CD4-positive, alpha-beta memory T cell (primary cell): ENCODE measurements at regions not wholly inside any gene's neighbourhood (a gene's known extent, or its start where the extent isn't known, plus 50 kb on each side); places are given as distances from the start of the nearest gene placed in this dataset.

Source experiments
- CTCF ChIA-PET: fragments of 350-600 bp; sonication (Branson Sonifier 250); formaldehyde crosslinking; loops from one replicate; lab custom pipeline; 2021; ENCODE audit warnings: inconsistent platforms; ENCODE audit not compliant: partially characterized antibody; lab: Charles Lee
- POLR2A ChIA-PET: fragments of 350-600 bp; sonication (Branson Sonifier 250); formaldehyde crosslinking; loops from one replicate; lab custom pipeline; 2021; ENCODE audit not compliant: partially characterized antibody; lab: Charles Lee
- DNase-seq, 5 donors: peaks; one replicate each; pipeline versions ENCODE4 v3.0.0 to v3.0.0-alpha.2; 2020 to 2022; ENCODE audit warnings: mixed read lengths in 1 of 5
- H3K27ac ChIP-seq: one replicate; pipeline ENCODE4 v1.7.0; 2013; ENCODE audit warnings: low read depth, low read length
- H3K27me3 ChIP-seq: 2 replicates; pipeline ENCODE4 v1.7.0; 2013; ENCODE audit warnings: mild to moderate bottlenecking, low read length, moderate library complexity; ENCODE audit not compliant: insufficient read depth
- H3K36me3 ChIP-seq: 2 replicates; pipeline ENCODE4 v1.7.0; 2013; ENCODE audit warnings: mild to moderate bottlenecking, low read length, moderate library complexity; ENCODE audit not compliant: insufficient read depth
- H3K4me1 ChIP-seq: 2 replicates; pipeline ENCODE4 v1.7.0; 2013; ENCODE audit warnings: mild to moderate bottlenecking, low read length, moderate library complexity; ENCODE audit not compliant: insufficient read depth
- H3K4me3 ChIP-seq, 2 donors: one replicate each; pipeline ENCODE4 v1.7.0; 2013; ENCODE audit warnings: low read length in 2 of 2, mild to moderate bottlenecking in 1 of 2
- H3K9me3 ChIP-seq, 2 donors: one replicate each; pipeline ENCODE4 v1.7.0; 2013; ENCODE audit warnings: low read length in 2 of 2, control low read depth in 1 of 2; ENCODE audit not compliant: control insufficient read depth in 1 of 2
- H3K27ac Mint-ChIP-seq, 7 donors: one replicate each; pipeline ENCODE4 v1.8.0; 2020 to 2021; ENCODE audit warnings: mixed read lengths in 7 of 7, mild to moderate bottlenecking in 6 of 7, inconsistent platforms in 3 of 7, moderate library complexity in 3 of 7
- H3K27me3 Mint-ChIP-seq, 2 donors: one replicate each; pipeline ENCODE4 v1.8.0; 2020 to 2021; ENCODE audit warnings: mixed read lengths in 2 of 2
- H3K36me3 Mint-ChIP-seq, 2 donors: one replicate each; pipeline ENCODE4 v1.8.0; 2020 to 2021; ENCODE audit warnings: mixed read lengths in 2 of 2, inconsistent platforms in 1 of 2, mild to moderate bottlenecking in 1 of 2
- H3K4me1 Mint-ChIP-seq, 4 donors: one replicate each; pipeline ENCODE4 v1.8.0; 2020 to 2021; ENCODE audit warnings: mixed read lengths in 4 of 4, mild to moderate bottlenecking in 1 of 4
- H3K4me3 Mint-ChIP-seq, 8 donors: one replicate each; pipeline ENCODE4 v1.8.0; 2020 to 2021; ENCODE audit warnings: mixed read lengths in 8 of 8, mild to moderate bottlenecking in 7 of 8, moderate library complexity in 6 of 8, inconsistent platforms in 3 of 8
- H3K9me3 Mint-ChIP-seq, 8 donors: one replicate each; pipeline ENCODE4 v1.8.0; 2020 to 2021; ENCODE audit warnings: mixed read lengths in 8 of 8, mild to moderate bottlenecking in 5 of 8, inconsistent platforms in 3 of 8, moderate library complexity in 1 of 8
- intact Hi-C: fragments of 100-400 bp; cut with micrococcal nuclease; formaldehyde crosslinking; loops from one replicate; pipeline ENCODE4 v1.15.1; 2023

DNA sequence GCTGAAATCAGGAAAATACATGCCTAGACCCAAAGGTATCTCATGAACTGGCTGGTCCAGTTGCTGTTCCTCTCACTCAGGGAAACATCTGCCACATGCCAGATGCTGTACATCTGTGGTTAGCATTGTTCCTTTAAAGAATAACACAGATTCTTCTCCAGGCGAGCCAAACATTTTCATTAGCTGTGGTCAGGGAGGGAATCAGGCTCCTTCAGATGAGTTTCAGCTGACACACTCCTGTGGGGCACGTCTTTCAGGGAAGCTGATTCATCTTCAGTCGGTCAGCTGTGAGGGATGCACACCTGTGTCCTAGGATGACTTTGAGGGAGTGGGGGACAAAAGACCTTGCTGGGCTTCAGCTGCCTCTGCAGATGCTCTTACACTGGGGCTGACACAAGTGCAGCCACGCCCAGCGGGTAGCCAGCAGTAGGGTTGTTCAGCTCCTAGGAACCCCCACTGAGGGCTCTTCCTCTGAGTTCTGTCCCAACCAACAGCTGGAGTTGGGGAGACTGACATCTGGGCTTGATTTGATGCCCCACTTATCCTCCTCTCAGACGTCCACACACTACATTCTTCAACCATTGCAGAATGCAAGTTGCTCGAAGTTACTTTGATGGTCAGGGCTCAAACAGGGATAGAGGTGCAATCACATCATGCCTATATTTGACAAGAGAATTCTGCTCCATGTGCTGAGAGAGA lies 155.0 kb downstream of the NUAK1 start:
- H3K27ac ChIP-seq = no peak overlapping the region
- Mint-ChIP-seq H3K9me3 (peaks cover 0 to 2% (median 0%) of the 10 kb centered on the region in 8 donors), H3K4me1 (no peaks in the 10 kb centered on the region), H3K4me3 (no peak overlapping the region), H3K27me3 (peaks cover 0 to 4% of the 10 kb centered on the region in 2 donors), H3K27ac (no peak overlapping the region), H3K36me3 (no peaks in the 10 kb centered on the region)
- no peak for DNase-seq
- no peaks in the 10 kb centered on the region for H3K4me1 ChIP-seq
- CTCF ChIA-PET = no interaction called here
- no peaks in the 10 kb centered on the region for H3K9me3 ChIP-seq
- intact Hi-C loops = no loop called here
- H3K36me3 ChIP-seq = no peaks in the 10 kb centered on the region
- no peaks in the 10 kb centered on the region for H3K27me3 ChIP-seq
- no peak overlapping the region for H3K4me3 ChIP-seq
- POLR2A ChIA-PET = no interaction called here

- no peaks in the 10 kb centered on the region for H3K4me1 Mint-ChIP-seq
- no peak overlapping the region for H3K4me3 Mint-ChIP-seq
- H3K27ac ChIP-seq = no peak overlapping the region
- H3K27me3 Mint-ChIP-seq = peaks cover 0 to 4% of the 10 kb centered on the region in 2 donors
- H3K9me3 Mint-ChIP-seq = peaks cover 0 to 2% (median 0%) of the 10 kb centered on the region in 8 donors
- ChIA-PET POLR2A (no interaction called here), CTCF (no interaction called here)
- no peak overlapping the region for H3K4me3 ChIP-seq
- H3K36me3 ChIP-seq = no peaks in the 10 kb centered on the region
- no peak overlapping the region for H3K27ac Mint-ChIP-seq
- no peaks in the 10 kb centered on the region for H3K9me3 ChIP-seq
- H3K27me3 ChIP-seq = no peaks in the 10 kb centered on the region
- no peaks in the 10 kb centered on the region for H3K4me1 ChIP-seq
- no peaks in the 10 kb centered on the region for H3K36me3 Mint-ChIP-seq
- no peak for DNase-seq
- intact Hi-C loops = no loop called here
These were observed 153.4 kb downstream of the NUAK1 start for GRCh38 chr12:105985383-105985782.

DNA sequence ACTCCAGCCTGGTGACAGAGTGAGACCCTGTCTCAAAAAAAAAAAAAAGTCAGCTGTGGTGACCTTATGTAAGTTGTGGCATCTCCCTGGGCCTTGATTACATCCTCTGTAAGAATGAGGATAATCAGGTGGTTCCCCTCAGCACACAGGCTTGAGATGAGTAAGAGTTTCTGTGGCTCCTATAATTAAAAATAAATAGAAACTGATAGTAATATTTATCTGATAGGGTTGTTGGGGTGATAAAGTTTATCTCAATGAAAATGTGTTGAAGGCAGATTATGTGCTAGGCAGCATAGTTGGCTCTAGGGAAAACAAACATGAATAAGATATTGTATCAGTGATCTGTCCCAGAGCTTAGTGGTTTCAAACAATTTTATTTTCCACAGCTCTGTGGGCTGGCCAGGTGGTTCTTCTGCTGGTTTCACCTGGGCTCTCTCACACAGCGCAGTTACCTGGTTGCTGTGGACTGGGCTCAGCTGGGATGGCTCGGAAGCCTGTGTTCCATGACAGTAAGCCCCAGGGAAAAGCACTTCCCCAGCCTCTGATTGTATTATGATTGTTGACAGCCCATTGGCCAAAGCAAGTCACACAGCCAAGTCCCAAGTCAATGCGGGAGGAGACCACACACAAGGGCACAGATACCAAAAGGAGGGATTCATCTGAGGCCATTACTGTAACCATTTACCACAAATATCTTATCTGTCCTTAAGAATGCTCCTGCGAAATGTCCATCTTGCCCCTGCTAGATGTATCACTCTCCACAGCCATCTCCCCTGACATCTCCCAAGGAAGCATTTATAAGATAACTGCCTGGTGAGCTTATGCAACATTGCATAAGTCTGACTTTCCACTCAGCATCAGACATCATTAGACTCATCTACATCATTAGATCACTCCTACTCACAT lies 151.7 kb downstream of the NUAK1 start:
- DNase-seq = no peak
- no peaks in the 10 kb centered on the region for H3K36me3 Mint-ChIP-seq
- no peaks in the 10 kb centered on the region for H3K36me3 ChIP-seq
- H3K4me1 Mint-ChIP-seq = no peaks in the 10 kb centered on the region
- ChIA-PET POLR2A (no interaction called here), CTCF (no interaction called here)
- H3K27me3 Mint-ChIP-seq = peaks cover 0 to 4% of the 10 kb centered on the region in 2 donors
- no peak overlapping the region for H3K4me3 ChIP-seq
- H3K27me3 ChIP-seq = no peaks in the 10 kb centered on the region
- intact Hi-C loops = no loop called here
- no peak overlapping the region for H3K27ac Mint-ChIP-seq
- no peaks in the 10 kb centered on the region for H3K9me3 ChIP-seq
- H3K27ac ChIP-seq = no peak overlapping the region
- no peak overlapping the region for H3K4me3 Mint-ChIP-seq
- H3K9me3 Mint-ChIP-seq = peaks cover 0 to 2% (median 0%) of the 10 kb centered on the region in 8 donors
- H3K4me1 ChIP-seq = no peaks in the 10 kb centered on the region

DNA sequence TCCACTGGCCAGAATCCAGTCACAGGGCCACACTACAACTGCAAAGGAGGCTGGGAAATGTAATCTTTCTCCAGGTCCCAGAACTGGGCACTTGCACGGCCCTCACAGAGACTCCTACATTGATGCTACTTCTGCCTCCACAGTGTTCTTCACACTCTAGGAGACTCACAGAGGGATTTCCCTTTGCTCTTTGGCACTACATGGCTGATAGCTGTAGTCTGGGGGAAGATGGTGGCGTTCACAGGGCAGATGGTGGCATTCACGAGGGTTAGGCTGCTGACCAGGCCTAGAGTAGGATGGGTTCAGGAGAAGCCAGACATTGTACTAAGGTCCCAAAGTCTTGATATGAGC lies 151.1 kb downstream of the NUAK1 start:
- Histone ChIP-seq H3K4me3 (no peak overlapping the region), H3K4me1 (no peaks in the 10 kb centered on the region), H3K36me3 (no peaks in the 10 kb centered on the region), H3K27ac (no peak overlapping the region), H3K9me3 (no peaks in the 10 kb centered on the region), H3K27me3 (no peaks in the 10 kb centered on the region)
- no peak for DNase-seq
- Mint-ChIP-seq H3K27me3 (peaks cover under 1 to 4% of the 10 kb centered on the region in 2 donors), H3K27ac (no peak overlapping the region), H3K4me3 (no peak overlapping the region), H3K36me3 (no peaks in the 10 kb centered on the region), H3K4me1 (no peaks in the 10 kb centered on the region), H3K9me3 (peaks cover 0 to 2% (median 0%) of the 10 kb centered on the region in 8 donors)
- ChIA-PET CTCF (no interaction called here), POLR2A (no interaction called here)
- intact Hi-C loops = no loop called here

- POLR2A ChIA-PET = no interaction called here
- H3K36me3 ChIP-seq = no peaks in the 10 kb centered on the region
- H3K27me3 ChIP-seq = no peaks in the 10 kb centered on the region
- Mint-ChIP-seq H3K36me3 (no peaks in the 10 kb centered on the region), H3K4me3 (no peak overlapping the region), H3K27me3 (peaks cover 4 to 11% of the 10 kb centered on the region in 2 donors), H3K9me3 (peaks cover 0 to 7% (median 2%) of the 10 kb centered on the region in 8 donors), H3K4me1 (no peaks in the 10 kb centered on the region), H3K27ac (no peak overlapping the region)
- intact Hi-C loops = no loop called here
- no peak for DNase-seq
- no peaks in the 10 kb centered on the region for H3K4me1 ChIP-seq
- H3K9me3 ChIP-seq = no peaks in the 10 kb centered on the region
- CTCF ChIA-PET = no interaction called here
- H3K27ac ChIP-seq = no peak overlapping the region
- no peak overlapping the region for H3K4me3 ChIP-seq
These were observed 145.7 kb downstream of the NUAK1 start for GRCh38 chr12:105992849-105993740.

DNA sequence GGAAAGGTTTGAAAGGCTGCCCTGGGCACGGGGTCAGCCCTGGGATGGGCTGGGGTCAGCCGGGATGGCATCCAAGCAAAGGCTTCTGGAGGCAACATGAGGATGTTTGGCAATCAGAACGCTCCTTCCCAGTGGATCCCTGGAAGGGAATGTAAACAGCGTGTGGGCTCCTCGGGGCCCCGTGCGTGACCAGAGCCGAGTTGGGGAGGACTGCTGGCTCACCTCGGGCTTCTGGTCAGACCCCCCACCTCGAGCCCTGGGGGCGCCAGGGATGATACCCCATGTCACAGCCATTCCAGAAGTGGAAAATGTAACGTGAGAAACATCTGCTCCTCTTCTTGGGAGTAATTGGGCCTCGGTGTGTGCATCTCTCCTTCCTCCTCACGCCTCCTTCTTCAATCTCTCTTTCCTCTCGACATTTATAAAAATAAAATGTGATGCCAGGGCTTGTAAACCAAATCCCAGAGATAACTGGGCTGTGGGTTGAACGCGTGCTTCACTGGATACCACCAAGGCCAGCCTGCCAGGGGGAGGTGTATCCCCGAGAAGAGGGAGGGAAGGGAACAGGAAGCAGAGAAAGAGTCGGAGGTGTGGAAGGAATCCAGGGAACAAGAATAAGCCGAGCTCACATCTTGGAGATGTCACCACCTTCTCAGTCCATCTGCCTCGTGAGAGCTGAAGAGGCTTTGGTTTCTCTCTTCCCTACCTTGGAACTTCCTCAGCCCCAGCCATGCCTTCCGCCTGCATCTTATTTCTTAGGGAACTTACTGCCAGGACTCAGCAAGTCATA lies 144.8 kb downstream of the NUAK1 start:
- Mint-ChIP-seq H3K9me3 (peaks cover 0 to 7% (median under 1%) of the 10 kb centered on the region in 8 donors), H3K4me3 (no peak overlapping the region), H3K27ac (no peak overlapping the region), H3K27me3 (peaks cover 4 to 7% of the 10 kb centered on the region in 2 donors), H3K36me3 (no peaks in the 10 kb centered on the region), H3K4me1 (no peaks in the 10 kb centered on the region)
- POLR2A ChIA-PET = no interaction called here
- Histone ChIP-seq H3K27ac (no peak overlapping the region), H3K4me1 (no peaks in the 10 kb centered on the region), H3K36me3 (no peaks in the 10 kb centered on the region), H3K27me3 (no peaks in the 10 kb centered on the region), H3K9me3 (no peaks in the 10 kb centered on the region), H3K4me3 (no peak overlapping the region)
- CTCF ChIA-PET = no interaction called here
- DNase-seq = no peak
- intact Hi-C loops = no loop called here
